Ammon's horn (tissue), 1 donor: ENCODE measurements at regions not wholly inside any gene's neighbourhood (a gene's known extent, or its start where the extent isn't known, plus 50 kb on each side); places are given as distances from the start of the nearest gene placed in this dataset.

Source experiments
- DNase-seq: peaks from one replicate; pipeline ENCODE4 v3.0.0-alpha.2; 2016; ENCODE audit warnings: low spot score

DNA sequence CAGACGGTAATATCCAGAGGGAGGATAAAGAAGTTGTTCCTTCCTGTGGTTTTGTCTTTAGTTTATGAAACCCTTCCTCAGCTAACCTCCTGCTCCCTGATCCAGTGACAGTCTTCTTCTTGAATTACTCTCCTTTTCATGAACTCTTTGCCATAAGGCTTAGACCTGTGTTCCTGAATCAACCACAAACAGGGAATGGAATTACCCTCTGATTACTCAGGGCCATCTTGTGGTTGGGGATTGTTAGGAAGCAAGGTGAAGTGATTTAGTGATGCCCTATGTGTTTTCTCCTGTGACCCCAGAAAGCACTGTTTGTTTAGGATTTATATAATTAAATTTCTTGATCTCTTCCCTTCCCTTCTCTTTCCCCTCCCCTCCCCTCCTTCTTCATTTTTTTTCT is 409.1 kb downstream of the TAF11L14 start:
- no peak for DNase-seq

DNA sequence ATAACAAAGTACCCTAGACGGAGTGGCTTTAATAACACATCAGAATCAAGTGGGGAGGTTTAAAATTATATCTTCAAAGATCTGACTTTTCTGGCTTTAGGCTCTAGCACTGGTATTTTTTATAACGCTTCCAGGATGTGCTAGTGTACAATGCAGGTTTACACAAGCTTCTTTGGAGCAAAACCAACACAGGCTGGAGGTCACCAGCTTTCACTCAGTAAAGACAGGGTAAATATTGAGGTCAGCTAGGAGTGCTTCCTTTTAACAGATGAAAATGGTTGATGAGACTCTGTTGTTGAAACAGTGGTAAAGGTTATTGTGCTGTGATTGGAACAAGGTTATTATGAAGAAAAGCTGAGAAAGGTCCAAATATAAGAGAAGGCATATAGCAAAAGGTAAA is 414.2 kb downstream of the TAF11L14 start:
- no peak for DNase-seq

DNA sequence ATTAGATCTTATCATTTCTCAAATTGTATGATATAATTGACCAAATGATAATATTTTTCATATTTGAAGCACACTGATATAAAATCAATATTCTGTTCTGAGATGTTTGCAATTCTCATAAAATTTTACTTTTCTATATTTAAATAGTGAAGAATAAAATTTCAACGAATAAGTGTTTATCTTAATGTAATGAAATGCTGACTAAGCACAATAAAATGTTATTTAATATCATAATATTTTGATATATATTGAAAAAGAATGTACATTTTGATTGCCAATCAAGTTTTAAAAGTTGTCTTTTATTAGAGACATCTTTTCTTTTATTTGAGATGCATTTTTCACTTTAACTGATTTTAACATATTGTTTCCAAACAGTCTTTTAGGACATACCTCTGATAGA is 416.1 kb downstream of the TAF11L14 start:
- DNase-seq, result no peak

DNA sequence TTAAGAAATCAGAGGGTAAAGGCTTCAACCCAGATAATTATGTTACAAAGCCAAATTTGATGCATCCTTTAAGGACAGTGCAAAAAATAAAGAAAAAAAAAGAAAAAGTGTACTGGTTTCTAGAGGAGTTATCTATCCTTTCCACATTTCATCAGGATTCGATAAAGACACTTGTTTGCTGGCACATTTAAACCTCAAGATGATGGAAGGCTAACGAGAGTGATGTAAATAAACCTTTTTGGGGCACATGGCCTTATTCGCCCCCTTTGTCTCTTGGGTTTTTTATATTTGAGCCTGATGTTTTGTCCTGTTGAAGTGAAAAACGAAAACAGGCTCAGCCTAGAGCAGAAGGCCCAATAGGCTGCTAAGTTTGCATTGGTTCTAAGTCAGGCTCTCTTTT is 416.5 kb downstream of the TAF11L14 start:
- DNase-seq, result no peak

DNA sequence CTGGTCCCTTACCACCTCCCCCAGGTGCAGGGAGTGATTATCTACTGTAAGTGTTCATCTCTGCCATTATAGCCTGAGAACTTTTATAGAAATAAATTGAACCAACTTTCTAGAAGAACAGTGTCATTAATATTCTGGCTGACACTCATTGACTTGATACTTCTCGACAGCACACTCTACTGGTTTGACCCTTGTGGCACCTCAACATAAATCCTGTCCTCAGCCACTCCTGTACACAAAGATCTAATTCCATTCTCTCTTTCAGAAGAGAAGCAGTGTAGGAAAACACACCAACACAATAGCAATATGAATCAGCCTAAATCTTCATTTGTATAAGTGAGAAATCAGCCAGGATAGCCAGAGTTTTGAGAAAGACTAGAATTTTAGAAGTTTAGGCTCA is 417.7 kb downstream of the TAF11L14 start:
- no peak for DNase-seq

DNA sequence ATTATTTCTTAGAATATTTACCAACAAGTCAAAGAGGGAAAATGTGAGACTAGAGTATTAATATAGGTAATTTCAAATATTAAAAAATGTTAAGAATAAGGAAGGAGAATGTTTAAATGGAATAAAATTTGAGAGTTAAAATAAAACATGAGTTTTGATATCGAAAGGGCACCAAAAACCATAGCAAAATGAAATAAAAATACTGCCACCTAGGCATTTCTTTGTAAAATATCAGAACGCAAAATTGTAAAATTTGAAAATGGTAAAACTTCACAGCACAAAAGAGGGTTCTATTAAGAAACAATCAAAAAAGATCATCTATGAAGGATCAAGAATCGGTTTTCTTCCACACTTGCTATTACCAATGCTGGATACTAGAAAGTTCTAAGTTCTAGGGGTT is 418.3 kb downstream of the TAF11L14 start:
- no peak for DNase-seq

DNA sequence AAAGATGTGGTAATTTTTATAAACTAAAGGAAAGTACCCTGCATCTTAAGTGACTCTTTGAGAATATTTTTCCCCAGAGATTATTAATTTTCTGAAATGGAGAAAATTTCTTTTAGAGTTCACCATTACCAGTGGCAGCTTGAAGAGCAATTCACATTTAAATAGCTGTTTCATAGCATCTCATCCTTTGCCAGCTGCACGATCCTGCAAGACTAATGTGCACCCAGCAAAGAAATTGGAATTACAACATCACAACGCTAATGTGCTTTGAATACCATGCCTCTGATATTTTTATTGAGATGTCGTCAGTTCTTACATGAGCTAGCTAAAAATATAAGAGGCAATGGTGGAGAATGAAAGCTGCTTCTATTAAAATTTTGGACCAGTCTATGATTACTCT is 423.5 kb downstream of the TAF11L14 start:
- no peak for DNase-seq

DNA sequence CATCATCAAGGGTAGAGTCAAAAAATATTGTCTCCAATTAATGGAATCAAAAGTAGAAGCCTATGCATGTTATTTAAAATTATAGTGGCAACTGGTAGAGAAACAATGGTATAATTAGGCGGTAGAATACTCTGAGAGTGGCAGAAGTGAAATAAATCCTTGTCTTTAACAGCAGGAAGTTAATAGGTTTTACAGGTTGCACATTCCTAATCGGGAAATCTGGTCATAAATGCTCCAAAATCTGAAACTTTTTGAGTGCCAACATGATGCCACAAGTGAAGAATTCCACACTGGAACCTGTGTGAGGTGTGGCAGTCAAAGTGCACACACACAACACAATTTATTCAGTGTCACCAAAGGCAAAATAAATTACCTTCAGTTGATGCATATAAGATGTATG is 433.4 kb downstream of the TAF11L14 start:
- no peak for DNase-seq

DNA sequence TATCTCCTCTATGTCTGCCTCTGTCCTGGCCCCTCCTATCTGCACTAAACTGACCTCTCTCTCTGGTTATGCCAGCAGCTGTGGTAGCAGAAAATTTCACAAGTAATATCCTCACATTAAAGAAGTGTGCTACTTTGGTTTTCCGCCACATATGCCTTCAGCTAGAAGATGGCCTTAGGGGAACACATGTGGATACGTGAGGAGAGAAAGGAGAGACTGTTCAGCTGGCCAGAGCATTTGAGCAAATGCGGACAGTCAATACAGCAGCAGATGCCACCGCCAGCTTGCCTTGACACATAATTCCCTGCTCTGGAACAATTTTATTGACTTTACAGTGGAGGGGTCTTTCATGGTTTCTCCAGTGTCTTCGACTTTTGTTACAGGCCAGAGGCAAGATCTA is 434.6 kb downstream of the TAF11L14 start:
- no peak for DNase-seq

DNA sequence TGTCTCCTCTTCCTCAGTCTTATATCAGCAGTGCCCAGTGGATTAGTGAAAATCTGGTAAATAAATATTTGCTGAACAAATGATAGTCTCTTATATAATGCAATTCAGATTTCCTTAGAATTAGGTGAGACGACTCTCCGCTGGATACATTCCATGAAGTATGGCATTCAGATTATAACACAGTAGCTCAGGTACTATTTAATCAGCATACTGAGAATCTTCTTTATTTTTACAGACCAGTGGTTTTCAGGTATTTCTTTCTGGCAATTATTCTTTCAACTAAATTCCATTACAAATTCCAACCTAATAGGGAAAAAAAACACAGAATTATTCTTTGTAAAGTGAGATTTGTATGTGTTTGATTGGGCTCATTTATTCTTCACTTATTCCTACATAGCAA is 435.5 kb downstream of the TAF11L14 start:
- DNase-seq, result no peak

DNA sequence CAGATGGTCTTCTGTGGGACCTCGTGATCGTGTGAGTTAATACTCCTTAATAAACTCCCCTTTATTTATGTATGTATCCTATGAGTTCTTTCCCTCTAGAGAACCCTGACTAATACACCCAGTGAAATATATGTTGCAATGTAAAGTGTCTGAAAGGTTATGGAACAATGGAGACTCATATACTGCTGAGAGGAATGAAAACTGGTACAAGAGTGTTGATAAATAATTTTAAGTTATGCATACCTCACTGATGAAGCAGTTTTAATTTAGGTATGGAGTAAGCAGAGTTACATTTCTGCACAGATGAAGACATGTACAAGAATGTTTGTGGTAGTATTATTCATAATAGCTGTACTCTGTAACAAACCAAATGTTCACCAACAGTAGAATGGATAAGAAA is 438.3 kb downstream of the TAF11L14 start:
- no peak for DNase-seq

DNA sequence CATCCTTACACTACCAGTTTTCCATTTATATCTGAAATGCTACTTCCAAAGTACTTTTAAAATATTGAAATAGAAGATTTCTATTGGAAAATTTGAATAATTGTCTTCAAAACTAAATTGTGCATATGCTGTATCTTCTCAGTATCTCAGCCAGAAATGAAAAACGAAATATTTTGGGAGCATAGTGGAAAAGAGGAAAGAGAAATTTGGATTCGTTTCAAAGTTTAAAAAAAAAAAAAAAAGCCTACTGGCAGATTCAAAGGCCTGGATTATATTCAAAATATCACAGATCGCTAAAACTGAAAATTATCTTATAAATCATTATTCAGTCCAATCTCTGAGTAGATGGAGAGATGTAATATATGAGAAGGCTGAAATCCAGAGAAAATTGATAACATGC is 440.7 kb downstream of the TAF11L14 start:
- DNase-seq, result no peak

DNA sequence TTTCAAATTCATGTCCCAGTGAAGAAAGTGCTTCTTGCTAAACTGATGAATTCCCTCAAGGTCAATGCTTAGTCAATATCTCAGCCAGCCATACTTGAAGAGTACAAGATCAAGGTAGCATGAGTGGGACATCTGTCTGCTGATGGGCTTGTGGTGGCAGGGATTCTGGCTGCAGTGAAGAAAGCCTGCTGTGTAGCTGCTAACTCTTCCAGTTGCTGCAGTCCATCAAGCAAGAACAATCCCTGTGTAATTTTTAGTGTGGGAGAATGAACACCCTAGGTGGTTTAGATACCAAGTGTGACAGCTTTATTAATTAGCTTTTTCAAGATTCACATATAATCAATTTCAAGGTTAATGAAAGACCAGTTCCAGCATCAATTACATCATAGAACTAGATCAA is 443.9 kb downstream of the TAF11L14 start:
- DNase-seq, result no peak

DNA sequence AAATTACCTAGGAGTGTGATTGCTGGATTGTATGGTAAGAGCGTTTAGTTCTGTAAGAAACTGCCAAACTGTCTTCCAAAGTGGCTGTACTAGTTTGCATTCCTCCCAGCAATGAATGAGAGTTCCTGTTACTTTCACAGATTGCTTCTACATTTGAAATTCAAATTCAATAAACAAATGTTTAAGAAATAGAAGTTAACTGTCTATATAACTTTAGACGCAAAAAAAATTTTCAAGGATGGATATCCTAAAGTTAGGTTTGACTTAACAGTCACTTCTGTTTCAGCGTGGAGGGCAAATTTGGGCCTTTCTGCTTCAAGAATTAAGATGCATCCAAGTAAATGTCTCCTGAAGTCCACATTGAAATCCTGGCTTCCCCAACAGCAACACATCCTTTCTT is 445.6 kb downstream of the TAF11L14 start:
- no peak for DNase-seq

DNA sequence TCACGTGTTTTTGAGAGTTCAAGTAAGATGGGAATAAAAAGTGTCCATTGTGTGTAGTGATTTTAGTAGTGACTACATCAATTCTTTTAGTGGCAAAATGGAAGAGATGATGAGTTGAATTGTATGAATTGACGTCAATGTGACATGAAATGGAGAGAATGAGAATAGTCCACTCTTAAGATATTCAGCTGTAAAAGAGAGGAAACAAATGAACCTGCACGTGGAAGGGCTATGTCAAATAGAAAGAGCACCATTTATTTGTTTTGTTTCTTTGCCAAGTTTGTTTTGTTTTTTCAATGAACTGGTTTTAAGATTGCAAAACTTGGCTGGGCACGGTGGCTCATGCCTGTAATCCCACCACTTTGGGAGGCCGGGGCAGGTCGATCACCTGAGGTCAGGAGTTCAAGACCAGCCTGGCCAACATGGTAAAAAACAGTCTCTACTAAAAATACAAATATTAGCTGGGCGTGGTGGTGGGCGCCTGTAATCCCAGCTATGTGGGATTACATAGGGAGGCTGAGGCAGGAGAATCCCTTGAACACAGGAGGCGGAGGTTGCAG is 453.8 kb downstream of the TAF11L14 start:
- DNase-seq, result no peak

DNA sequence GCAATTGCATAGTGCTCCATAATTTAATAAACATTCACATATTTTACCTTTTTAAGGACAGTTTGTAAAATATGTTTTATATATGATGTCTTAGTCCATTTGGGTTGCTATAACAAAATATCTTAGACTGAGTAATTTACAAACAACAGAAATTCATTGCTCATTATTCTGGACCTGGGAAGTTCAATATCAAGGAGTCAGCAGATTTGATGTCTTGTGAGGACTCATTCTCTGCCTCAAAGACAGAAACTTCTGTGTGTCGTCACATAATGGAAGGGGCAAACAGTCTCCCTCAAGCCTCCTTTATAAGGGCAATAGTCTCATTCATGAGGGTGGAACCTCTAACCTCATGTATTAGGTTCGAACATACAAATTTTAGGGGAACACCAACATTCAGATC is 455.9 kb downstream of the TAF11L14 start:
- no peak for DNase-seq

DNA sequence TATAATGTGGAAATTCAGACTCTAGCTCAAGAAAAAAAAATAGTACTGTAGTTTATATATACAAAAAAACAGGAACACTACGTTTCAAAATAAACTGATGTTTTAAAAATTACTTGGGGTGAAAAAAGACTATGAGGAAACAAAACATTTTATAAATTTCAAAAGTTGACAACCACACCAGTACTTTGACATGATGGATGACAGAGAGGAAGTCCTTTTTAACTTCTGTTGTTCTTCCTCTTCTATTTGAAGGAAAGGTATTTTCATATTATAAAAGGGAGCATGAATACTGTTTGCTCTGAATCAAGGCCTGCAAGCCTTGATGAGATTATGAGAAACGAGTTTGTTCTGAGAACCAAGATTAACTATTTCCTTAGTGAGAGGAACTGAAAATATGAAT is 456.9 kb downstream of the TAF11L14 start:
- DNase-seq, result no peak

DNA sequence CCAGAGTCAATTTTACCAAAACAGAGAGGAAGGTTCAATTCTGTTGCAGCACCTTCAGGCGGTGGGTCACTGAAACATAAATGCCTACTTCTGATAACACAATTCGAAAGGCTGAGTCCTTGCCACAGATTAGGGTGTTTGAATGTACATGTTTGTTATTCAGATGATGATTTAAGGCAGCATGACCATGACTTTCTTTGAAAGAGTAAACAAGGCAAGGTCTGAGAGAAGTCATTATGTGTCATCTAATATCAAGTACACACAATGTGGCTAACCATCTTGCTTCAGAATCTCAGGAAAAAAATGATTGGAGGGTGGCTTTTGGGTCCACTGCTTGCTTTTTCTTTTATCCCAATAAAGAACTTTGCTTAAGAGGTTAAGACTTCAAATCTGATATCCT is 457.5 kb downstream of the TAF11L14 start:
- DNase-seq, result no peak

DNA sequence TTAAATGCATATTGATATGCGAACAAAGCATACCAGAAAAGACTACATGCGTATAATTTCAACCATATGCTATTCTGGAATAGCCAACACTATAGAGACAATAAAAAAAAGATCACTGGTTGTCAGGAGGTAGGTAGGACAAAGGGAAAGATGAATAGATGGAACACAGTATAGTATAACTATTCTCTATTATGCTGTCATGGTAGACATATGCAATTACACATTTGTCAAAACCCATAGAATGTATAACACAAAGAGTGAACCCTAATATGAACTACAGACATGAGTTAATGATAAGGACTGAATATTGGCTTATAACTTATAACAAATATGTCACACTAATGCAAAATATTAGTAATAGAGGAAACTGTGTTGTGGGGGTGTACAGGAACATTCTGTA is 460.8 kb downstream of the TAF11L14 start:
- DNase-seq, result no peak

DNA sequence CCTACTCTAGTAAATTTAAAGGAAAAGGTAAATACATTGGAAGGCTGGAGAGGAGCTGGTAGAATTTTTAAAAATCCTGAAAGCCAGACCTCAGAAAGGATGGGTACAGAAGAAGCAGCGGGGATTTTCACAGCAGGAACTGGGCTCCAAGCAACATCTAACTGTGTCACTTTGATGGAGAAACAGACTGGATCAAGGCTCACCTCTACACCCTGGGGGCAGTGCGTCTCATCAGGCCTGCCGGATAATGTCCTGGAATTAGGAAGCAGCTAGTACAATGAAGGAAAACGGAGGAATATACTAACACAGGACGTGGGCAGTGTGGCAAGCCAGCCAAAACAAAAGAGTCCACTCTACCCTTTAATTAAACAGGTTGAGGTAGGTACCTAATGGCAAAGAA is 463.6 kb downstream of the TAF11L14 start:
- DNase-seq, result no peak

DNA sequence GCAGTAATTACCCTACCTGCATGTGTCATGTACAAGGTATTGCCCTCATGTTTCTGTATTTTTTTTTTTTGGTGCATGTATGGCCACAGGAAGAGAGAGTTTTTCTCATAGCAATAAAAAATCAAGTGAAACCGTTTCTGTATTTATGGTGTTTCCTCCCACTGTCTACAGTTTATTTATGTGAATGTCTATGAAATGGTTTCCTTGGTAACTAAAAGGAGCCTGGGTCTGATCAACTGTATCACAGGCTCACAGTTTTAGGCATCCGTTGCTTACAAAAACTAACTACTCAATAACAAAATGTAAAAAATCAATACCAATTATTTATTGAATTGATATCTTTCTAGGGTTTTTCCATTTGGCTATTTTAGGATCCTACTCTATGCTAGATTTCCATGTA is 464.4 kb downstream of the TAF11L14 start:
- DNase-seq, result peak; percentile 15

DNA sequence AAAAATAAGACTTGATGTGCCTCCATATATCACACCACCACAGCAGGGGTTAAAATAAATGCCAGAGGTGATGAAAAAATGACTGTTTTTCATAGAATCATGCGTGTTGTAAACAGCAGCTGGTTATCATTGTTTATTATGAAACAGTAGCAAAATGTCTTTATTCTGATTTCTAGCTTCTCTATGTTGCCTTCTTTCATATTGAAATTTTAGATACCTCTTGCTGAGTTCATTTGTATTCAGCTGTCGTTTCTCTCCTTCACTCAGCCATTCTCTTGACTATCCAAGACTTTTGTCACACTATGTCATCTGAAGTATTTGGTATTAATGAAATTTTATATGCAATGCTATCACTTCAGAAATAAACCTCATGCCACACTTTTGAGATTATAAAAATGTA is 465.0 kb downstream of the TAF11L14 start:
- no peak for DNase-seq

DNA sequence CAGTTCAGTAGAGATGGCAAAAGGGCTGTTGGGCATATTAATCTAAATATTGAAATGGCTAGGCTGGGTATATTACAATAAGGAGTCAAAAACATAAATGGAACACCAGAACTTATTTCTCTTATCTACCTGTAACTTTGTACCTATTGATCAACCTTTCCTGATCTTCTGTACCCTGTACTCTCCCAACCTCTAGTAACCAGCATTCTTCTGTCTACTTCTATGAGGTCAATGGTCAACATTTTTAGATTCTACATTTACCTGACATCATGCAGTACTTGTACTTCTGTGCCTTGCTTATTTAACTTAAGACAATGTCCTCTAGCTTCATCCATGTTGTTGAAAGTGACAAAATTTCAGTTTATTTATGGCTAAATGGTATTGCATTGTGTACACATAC is 467.3 kb downstream of the TAF11L14 start:
- DNase-seq, result no peak

DNA sequence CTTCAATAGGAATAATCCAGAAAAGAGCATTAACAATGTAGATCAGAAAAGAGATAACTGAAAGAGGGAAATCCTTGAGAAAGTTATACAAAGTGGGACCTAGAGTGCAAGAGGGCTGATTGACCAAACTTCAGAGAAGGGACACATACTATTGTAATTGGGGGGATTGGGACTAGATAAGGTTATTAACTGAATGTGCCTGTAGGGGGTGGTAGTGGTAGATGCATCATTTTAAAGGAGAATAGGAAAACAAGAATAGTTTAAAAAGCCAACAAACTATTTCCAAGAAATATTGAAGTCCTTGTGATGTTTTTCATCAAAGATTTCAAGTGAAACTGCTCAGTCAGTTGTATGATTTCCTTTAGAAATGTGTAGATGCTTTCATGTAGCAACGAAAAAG is 468.5 kb downstream of the TAF11L14 start:
- no peak for DNase-seq

DNA sequence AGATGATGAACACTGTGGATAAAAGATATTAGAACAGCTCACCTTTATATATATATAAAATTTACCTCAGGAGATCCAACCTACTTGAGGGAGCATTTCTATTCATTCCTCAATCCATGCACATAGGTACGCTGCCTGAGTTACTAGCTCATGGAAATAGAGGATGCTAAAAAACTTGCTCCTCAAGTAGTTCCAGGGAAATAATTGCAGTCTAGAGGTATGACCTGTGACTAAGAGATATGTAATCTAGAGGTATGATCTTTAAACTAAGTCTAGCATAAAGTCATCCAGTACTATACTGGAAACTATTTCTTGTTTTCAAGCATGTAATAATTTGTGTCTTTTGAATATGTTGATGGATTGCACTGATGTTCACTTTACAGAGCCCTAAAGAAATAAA is 471.2 kb downstream of the TAF11L14 start:
- DNase-seq, result no peak
